HepG2 (cell line): ENCODE measurements at regions not wholly inside any gene's neighbourhood (a gene's known extent, or its start where the extent isn't known, plus 50 kb on each side); places are given as distances from the start of the nearest gene placed in this dataset.

Experiments used
- ATAC-seq: fragments of 200-7000 bp; cut with Tn5 transposase; 3 replicates; pipeline ENCODE4 v1.9.1; 2020; ENCODE audit warnings: mild to moderate bottlenecking, moderate library complexity
- BruUV-seq: library from RNA; stranded (reverse); fragments of 400-500 nt; replicated peaks from 2 replicates; lab custom pipeline; 2021; lab: Mats Ljungman, UMichigan
- CTCF ChIA-PET: fragments of 300-600 bp; formaldehyde crosslinking; extraction: SDS; loops from one replicate; lab custom pipeline; 2021; ENCODE audit warnings: low total read pairs, inconsistent platforms, low intra/inter-chr PET ratio; lab: Yijun Ruan, JAX
- POLR2A ChIA-PET: fragments of 350-600 bp; sonication (Branson Sonifier 250); formaldehyde crosslinking; loops from one replicate; lab custom pipeline; 2020; ENCODE audit warnings: antibody characterized with exemption, inconsistent platforms; lab: Yijun Ruan, JAX
- DNase-seq: peaks from one replicate; pipeline ENCODE4 v3.0.0-alpha.2; 2015; ENCODE audit warnings: low spot score
- FAIRE-seq: peaks from 3 replicates; lab custom pipeline; 2011; peaks lifted over from hg19 to GRCh38; lab: Jason Lieb, UNC
- H2AFZ ChIP-seq: one replicate; pipeline ENCODE4 v1.6.1; 2011; ENCODE audit warnings: low read length, inconsistent platforms
- H3K27ac ChIP-seq: fragments of 300-600 bp; 3 replicates; pipeline ENCODE4 v1.8.0; 2011; ENCODE audit warnings: mixed run types, mild to moderate bottlenecking, mixed read lengths, low read length, inconsistent platforms; ENCODE audit not compliant: insufficient read depth; ENCODE audit errors: extremely low read length
- H3K27me3 ChIP-seq, 2 experiments: fragments of 200-600 bp in 1 of 2; 2 replicates in 1 of 2; 3 replicates in 1 of 2; pipeline versions ENCODE4 v1.6.0 to v1.8.0; 2011; ENCODE audit warnings: low read length in 2 of 2, mild to moderate bottlenecking in 2 of 2, moderate library complexity in 2 of 2, inconsistent platforms in 1 of 2; ENCODE audit not compliant: insufficient read depth in 2 of 2, control insufficient read depth in 1 of 2
- H3K36me3 ChIP-seq, 2 experiments: fragments of 200-600 bp in 1 of 2; replicated peaks in 1 of 2; 2 replicates in 1 of 2; 3 replicates in 1 of 2; pipeline versions ENCODE4 v1.5.1 to v1.8.0; 2011; ENCODE audit warnings: low read length in 2 of 2, inconsistent platforms in 1 of 2; ENCODE audit not compliant: insufficient read depth in 2 of 2, control insufficient read depth in 1 of 2
- H3K4me1 ChIP-seq: 2 replicates; pipeline ENCODE4 v1.5.1; 2012; ENCODE audit warnings: low read length, inconsistent platforms; ENCODE audit not compliant: insufficient read depth
- H3K4me2 ChIP-seq: 2 replicates; pipeline ENCODE4 v1.6.0; 2011; ENCODE audit warnings: low read depth, low read length, inconsistent platforms
- H3K4me3 ChIP-seq, 3 experiments: fragments of 200-600 bp in 1 of 3; sonication (generic), shearing (Covaris generic) in 1 of 3; replicated peaks in 1 of 3; 2 replicates each; pipeline ENCODE4 v1.5.1; 2011 to 2016; ENCODE audit warnings: low read length in 3 of 3, inconsistent platforms in 2 of 3, low read depth in 2 of 3, mild to moderate bottlenecking in 2 of 3, control low read depth in 1 of 3, mixed read lengths in 1 of 3; ENCODE audit not compliant: insufficient read depth in 1 of 3
- H3K79me2 ChIP-seq: one replicate; pipeline ENCODE4 v1.6.1; 2011; ENCODE audit warnings: low read length, inconsistent platforms; ENCODE audit not compliant: insufficient read depth
- H3K9ac ChIP-seq: 2 replicates; pipeline ENCODE4 v1.6.0; 2011; ENCODE audit warnings: mild to moderate bottlenecking, low read depth, low read length, inconsistent platforms; ENCODE audit not compliant: insufficient read depth
- H3K9me3 ChIP-seq: 2 replicates; pipeline ENCODE4 v1.5.1; 2012; ENCODE audit warnings: mild to moderate bottlenecking, low read length
- H4K20me1 ChIP-seq: 2 replicates; pipeline ENCODE4 v1.6.0; 2011; ENCODE audit warnings: inconsistent platforms, mild to moderate bottlenecking, low read length, moderate library complexity; ENCODE audit not compliant: insufficient read depth
- CBX5 ChIP-seq: sonication (generic); formaldehyde crosslinking; IDR thresholded peaks from 2 replicates; pipeline ENCODE4 v1.4.0; 2020; ENCODE audit warnings: missing genetic modification reagents, borderline replicate concordance
- CREB3 ChIP-seq: sonication (generic); formaldehyde crosslinking; IDR thresholded peaks from 2 replicates; pipeline ENCODE4 v1.5.0; 2020; ENCODE audit warnings: missing genetic modification reagents
- GTF2F1 ChIP-seq: fragments of 150-350 bp; IDR thresholded peaks from 2 replicates; pipeline ENCODE4 v1.6.1; 2014; ENCODE audit warnings: low read length
- HDAC2 ChIP-seq: sonication (generic); formaldehyde crosslinking; IDR thresholded peaks from 2 replicates; pipeline ENCODE4 v1.4.0; 2020; ENCODE audit warnings: missing genetic modification reagents
- MLX ChIP-seq: IDR thresholded peaks from 2 replicates; pipeline ENCODE4 v1.6.1; 2016
- NKX3-1 ChIP-seq: sonication (generic); formaldehyde crosslinking; IDR thresholded peaks from 2 replicates; pipeline ENCODE4 v1.5.0; 2020; ENCODE audit warnings: missing genetic modification reagents
- SKI ChIP-seq: fragments of 450-650 bp; IDR thresholded peaks from one replicate; pipeline ENCODE4 v1.6.1; 2018; ENCODE audit warnings: mild to moderate bottlenecking; ENCODE audit not compliant: partially characterized antibody
- SKIL ChIP-seq: sonication (generic); formaldehyde crosslinking; IDR thresholded peaks from 2 replicates; pipeline ENCODE4 v1.8.0; 2022; ENCODE audit warnings: missing genetic modification reagents, mild to moderate bottlenecking, moderate library complexity, borderline replicate concordance
- SMARCE1 ChIP-seq: fragments of 450-650 bp; IDR thresholded peaks from 2 replicates; pipeline ENCODE4 v1.6.1; 2017; ENCODE audit warnings: borderline replicate concordance
- THYN1 ChIP-seq: sonication (generic); formaldehyde crosslinking; IDR thresholded peaks from 2 replicates; pipeline ENCODE4 v1.8.1; 2023; ENCODE audit warnings: low read depth, mild to moderate bottlenecking, moderate library complexity, missing genetic modification reagents, borderline replicate concordance
- TSC22D2 ChIP-seq: sonication (generic); formaldehyde crosslinking; IDR thresholded peaks from 2 replicates; pipeline ENCODE4 v1.5.1; 2020; ENCODE audit warnings: missing genetic modification reagents, mild to moderate bottlenecking, borderline replicate concordance
- ZNF333 ChIP-seq: sonication (generic); formaldehyde crosslinking; IDR thresholded peaks from 2 replicates; pipeline ENCODE4 v1.4.0; 2020; ENCODE audit warnings: mild to moderate bottlenecking, missing genetic modification reagents, borderline replicate concordance
- ZNF703 ChIP-seq: sonication (generic); formaldehyde crosslinking; IDR thresholded peaks from 2 replicates; pipeline ENCODE4 v1.5.1; 2020; ENCODE audit warnings: missing genetic modification reagents, mild to moderate bottlenecking, moderate library complexity, borderline replicate concordance
- WGBS: methylation state at CpG from one replicate; pipeline ENCODE4 v1.1.6; 2017; ENCODE audit warnings: low lambda C conversion rate; 5-methylcytosine and 5-hydroxymethylcytosine counted together
- in situ Hi-C: cut with HindIII; loops from 2 replicates; pipeline ENCODE4 v1.10.0; 2017; ENCODE audit warnings: low pct_unique_long_range_greater_than_20kb; ENCODE audit not compliant: extremely low pct_ligation_motif_present
- intact Hi-C: fragments of 100-400 bp; cut with micrococcal nuclease; formaldehyde crosslinking; loops from one replicate; pipeline ENCODE4 v1.10.0; 2022; ENCODE audit not compliant: unreplicated experiment
- TF ChIP-seq, protein P1 (sequence below): sonication (generic); formaldehyde crosslinking; IDR thresholded peaks from 2 replicates; pipeline ENCODE4 v1.5.0; 2020; ENCODE audit warnings: mild to moderate bottlenecking, low read depth, missing genetic modification reagents, borderline replicate concordance

GRCh38 chr4:123856689-123857545, 460.3 kb downstream of the SPRY1 start:
- H3K4me3 ChIP-seq: peak overlapping the region; percentile 42 to 65 (median 51); a peak in 5 of 6 replicates
- in situ Hi-C loops (no loop called here), intact Hi-C loops (loop anchor here (10.0 kb wide), 1 partner anchor 128 kb away; no protein-coding TSS in a partner anchor)
- peak; percentile 95 for DNase-seq
- H3K79me2 ChIP-seq: no peaks in the 10 kb centered on the region
- H3K36me3 ChIP-seq: no peaks in the 10 kb centered on the region
- WGBS: 0% methylated on average over 9 of the region's 9 CpGs
- H4K20me1 ChIP-seq: no peaks in the 10 kb centered on the region
- peak overlapping the region; percentile 95 for H3K27ac ChIP-seq
- H3K4me2 ChIP-seq: peak overlapping the region; percentile 83
- ChIA-PET POLR2A (interaction anchor here (1.5 kb wide), 1 partner anchor 35 kb away, joined by 5 read pairs; no protein-coding TSS in a partner anchor), CTCF (no interaction called here)
- peak; percentile 93 for FAIRE-seq
- peaks cover 72% of the 10 kb centered on the region for H3K4me1 ChIP-seq
- BruUV-seq: TSS peak; percentile 33
- H3K27me3 ChIP-seq: no peaks in the 10 kb centered on the region
- peaks cover 5% of the 10 kb centered on the region; the same call in 1 of the 2 replicates for H3K9me3 ChIP-seq
- ATAC-seq: peak; percentile 99
- H3K9ac ChIP-seq: peak overlapping the region; percentile 70
- H2AFZ ChIP-seq: peak overlapping the region; percentile 91
- TF ChIP-seq, protein P1, sequence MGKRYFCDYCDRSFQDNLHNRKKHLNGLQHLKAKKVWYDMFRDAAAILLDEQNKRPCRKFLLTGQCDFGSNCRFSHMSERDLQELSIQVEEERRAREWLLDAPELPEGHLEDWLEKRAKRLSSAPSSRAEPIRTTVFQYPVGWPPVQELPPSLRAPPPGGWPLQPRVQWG (CRISPR knock-in tag): no peak
- TF ChIP-seq ZNF333 (CRISPR knock-in tag) (no peak), SKI (no peak), NKX3-1 (CRISPR knock-in tag) (0 out of 2 replicates have a peak, but pooled peaks have one; percentile 18), SKIL (CRISPR knock-in tag) (no peak), ZNF703 (CRISPR knock-in tag) (no peak), CREB3 (CRISPR knock-in tag) (no peak), GTF2F1 (no peak), SMARCE1 (no peak), CBX5 (peak; percentile 80; the same call in 1 of the 2 replicates), TSC22D2 (CRISPR knock-in tag) (no peak), MLX (peak; percentile 75; the same call in 1 of the 2 replicates), THYN1 (CRISPR knock-in tag) (no peak), HDAC2 (CRISPR knock-in tag) (peak; percentile 85)
